ENCODE measurements at regions not wholly inside any gene's neighbourhood (a gene's known extent, or its start where the extent isn't known, plus 50 kb on each side); places are given as distances from the start of the nearest gene placed in this dataset.

- no peak overlapping the region for H2AFZ ChIP-seq (ENCODE audit: low read depth, low read length)
- H3K4me3 ChIP-seq (ENCODE audit: low read length): no peak overlapping the region
- peaks cover 12% of the 10 kb centered on the region for H3K27me3 ChIP-seq (ENCODE audit: insufficient read depth, low read length)
- no peaks in the 10 kb centered on the region for H3K9me3 ChIP-seq (ENCODE audit: low read length)
- no peaks in the 10 kb centered on the region for H3K36me3 ChIP-seq (ENCODE audit: insufficient read depth, low read length)
- H3K4me1 ChIP-seq (ENCODE audit: insufficient read depth, low read length): no peaks in the 10 kb centered on the region
These were observed 414.0 kb upstream of the MKI67 start for GRCh38 chr10:128540128-128540762.

GRCh38 chr10:128540781-128541761 lies 414.8 kb upstream of the MKI67 start:
- H2AFZ ChIP-seq (ENCODE audit: low read depth, low read length): no peak overlapping the region
- peaks cover 12% of the 10 kb centered on the region for H3K27me3 ChIP-seq (ENCODE audit: insufficient read depth, low read length)
- no peaks in the 10 kb centered on the region for H3K4me1 ChIP-seq (ENCODE audit: insufficient read depth, low read length)
- H3K36me3 ChIP-seq (ENCODE audit: insufficient read depth, low read length): no peaks in the 10 kb centered on the region
- H3K9me3 ChIP-seq (ENCODE audit: low read length): no peaks in the 10 kb centered on the region
- no peak overlapping the region for H3K4me3 ChIP-seq (ENCODE audit: low read length)

- no peaks in the 10 kb centered on the region for H3K4me1 ChIP-seq (ENCODE audit: insufficient read depth, low read length)
- no peaks in the 10 kb centered on the region for H3K9me3 ChIP-seq (ENCODE audit: low read length)
- H2AFZ ChIP-seq (ENCODE audit: low read depth, low read length): no peak overlapping the region
- H3K27me3 ChIP-seq (ENCODE audit: insufficient read depth, low read length): peaks cover 12% of the 10 kb centered on the region
- H3K4me3 ChIP-seq (ENCODE audit: low read length): no peak overlapping the region
- no peaks in the 10 kb centered on the region for H3K36me3 ChIP-seq (ENCODE audit: insufficient read depth, low read length)
These were observed 415.8 kb upstream of the MKI67 start for GRCh38 chr10:128541926-128542475.

- Histone ChIP-seq H3K9me3 (ENCODE audit: low read length) (no peaks in the 10 kb centered on the region), H3K36me3 (ENCODE audit: insufficient read depth, low read length) (no peaks in the 10 kb centered on the region), H2AFZ (ENCODE audit: low read depth, low read length) (no peak overlapping the region), H3K4me3 (ENCODE audit: low read length) (no peak overlapping the region), H3K27me3 (ENCODE audit: insufficient read depth, low read length) (peaks cover 12% of the 10 kb centered on the region), H3K4me1 (ENCODE audit: insufficient read depth, low read length) (no peaks in the 10 kb centered on the region)
These were observed 416.4 kb upstream of the MKI67 start for GRCh38 chr10:128542659-128543058.

- Histone ChIP-seq H3K36me3 (ENCODE audit: insufficient read depth, low read length) (no peaks in the 10 kb centered on the region), H3K9me3 (ENCODE audit: low read length) (no peaks in the 10 kb centered on the region), H2AFZ (ENCODE audit: low read depth, low read length) (no peak overlapping the region), H3K4me3 (ENCODE audit: low read length) (no peak overlapping the region), H3K4me1 (ENCODE audit: insufficient read depth, low read length) (no peaks in the 10 kb centered on the region), H3K27me3 (ENCODE audit: insufficient read depth, low read length) (peaks cover 12% of the 10 kb centered on the region)
These were observed 416.9 kb upstream of the MKI67 start for GRCh38 chr10:128543151-128543550.

- Histone ChIP-seq H3K4me1 (ENCODE audit: insufficient read depth, low read length) (no peaks in the 10 kb centered on the region), H3K27me3 (ENCODE audit: insufficient read depth, low read length) (peaks cover 8% of the 10 kb centered on the region)
These were observed 419.0 kb upstream of the MKI67 start for GRCh38 chr10:128545216-128545615.

GRCh38 chr10:128546651-128547165 lies 420.5 kb upstream of the MKI67 start:
- no peaks in the 10 kb centered on the region for H3K9me3 ChIP-seq (ENCODE audit: low read length)
- H2AFZ ChIP-seq (ENCODE audit: low read depth, low read length): no peak overlapping the region
- H3K27me3 ChIP-seq (ENCODE audit: insufficient read depth, low read length): no peaks in the 10 kb centered on the region
- no peak overlapping the region for H3K4me3 ChIP-seq (ENCODE audit: low read length)
- no peaks in the 10 kb centered on the region for H3K36me3 ChIP-seq (ENCODE audit: insufficient read depth, low read length)
- H3K4me1 ChIP-seq (ENCODE audit: insufficient read depth, low read length): no peaks in the 10 kb centered on the region

More at GRCh38 chr10:128545216-128545615, 419.0 kb upstream of the MKI67 start:
- no peaks in the 10 kb centered on the region for H3K9me3 ChIP-seq (ENCODE audit: low read length)
- H2AFZ ChIP-seq (ENCODE audit: low read depth, low read length): no peak overlapping the region
- no peak overlapping the region for H3K4me3 ChIP-seq (ENCODE audit: low read length)
- no peaks in the 10 kb centered on the region for H3K36me3 ChIP-seq (ENCODE audit: insufficient read depth, low read length)

GRCh38 chr10:128549101-128549608 lies 422.9 kb upstream of the MKI67 start:
- Histone ChIP-seq H3K9me3 (ENCODE audit: low read length) (no peaks in the 10 kb centered on the region), H3K4me3 (ENCODE audit: low read length) (no peak overlapping the region), H3K36me3 (ENCODE audit: insufficient read depth, low read length) (no peaks in the 10 kb centered on the region), H3K27me3 (ENCODE audit: insufficient read depth, low read length) (no peaks in the 10 kb centered on the region), H2AFZ (ENCODE audit: low read depth, low read length) (no peak overlapping the region), H3K4me1 (ENCODE audit: insufficient read depth, low read length) (no peaks in the 10 kb centered on the region)

- Histone ChIP-seq H2AFZ (ENCODE audit: low read depth, low read length) (no peak overlapping the region), H3K36me3 (ENCODE audit: insufficient read depth, low read length) (no peaks in the 10 kb centered on the region), H3K27me3 (ENCODE audit: insufficient read depth, low read length) (no peaks in the 10 kb centered on the region), H3K4me1 (ENCODE audit: insufficient read depth, low read length) (no peaks in the 10 kb centered on the region), H3K9me3 (ENCODE audit: low read length) (no peaks in the 10 kb centered on the region), H3K4me3 (ENCODE audit: low read length) (no peak overlapping the region)
These were observed 423.8 kb upstream of the MKI67 start for GRCh38 chr10:128550045-128550444.

- H3K27me3 ChIP-seq (ENCODE audit: insufficient read depth, low read length): no peaks in the 10 kb centered on the region
- no peaks in the 10 kb centered on the region for H3K4me1 ChIP-seq (ENCODE audit: insufficient read depth, low read length)
- H3K36me3 ChIP-seq (ENCODE audit: insufficient read depth, low read length): no peaks in the 10 kb centered on the region
- H3K4me3 ChIP-seq (ENCODE audit: low read length): no peak overlapping the region
- H3K9me3 ChIP-seq (ENCODE audit: low read length): no peaks in the 10 kb centered on the region
- no peak overlapping the region for H2AFZ ChIP-seq (ENCODE audit: low read depth, low read length)
These were observed 425.3 kb upstream of the MKI67 start for GRCh38 chr10:128551475-128551874.

- H3K4me1 ChIP-seq (ENCODE audit: insufficient read depth, low read length): no peaks in the 10 kb centered on the region
- no peaks in the 10 kb centered on the region for H3K36me3 ChIP-seq (ENCODE audit: insufficient read depth, low read length)
- no peaks in the 10 kb centered on the region for H3K27me3 ChIP-seq (ENCODE audit: insufficient read depth, low read length)
- no peaks in the 10 kb centered on the region for H3K9me3 ChIP-seq (ENCODE audit: low read length)
- H3K4me3 ChIP-seq (ENCODE audit: low read length): no peak overlapping the region
- H2AFZ ChIP-seq (ENCODE audit: low read depth, low read length): no peak overlapping the region
These were observed 427.5 kb upstream of the MKI67 start for GRCh38 chr10:128553755-128554154.

- no peaks in the 10 kb centered on the region for H3K36me3 ChIP-seq (ENCODE audit: insufficient read depth, low read length)
- no peak overlapping the region for H3K4me3 ChIP-seq (ENCODE audit: low read length)
These were observed 430.2 kb upstream of the MKI67 start for GRCh38 chr10:128556182-128557110.

More at GRCh38 chr10:128556182-128557110, 430.2 kb upstream of the MKI67 start:
- Histone ChIP-seq H2AFZ (ENCODE audit: low read depth, low read length) (no peak overlapping the region), H3K27me3 (ENCODE audit: insufficient read depth, low read length) (no peaks in the 10 kb centered on the region), H3K4me1 (ENCODE audit: insufficient read depth, low read length) (no peaks in the 10 kb centered on the region), H3K9me3 (ENCODE audit: low read length) (no peaks in the 10 kb centered on the region)
